GM18868 (cell line): ENCODE measurements at regions not wholly inside any gene's neighbourhood (a gene's known extent, or its start where the extent isn't known, plus 50 kb on each side); places are given as distances from the start of the nearest gene placed in this dataset.

Experiments used
- ATAC-seq: cut with Tn5 transposase; IDR thresholded peaks from one replicate; pipeline ENCODE4 v1.9.1; 2021; ENCODE audit warnings: mild to moderate bottlenecking, moderate library complexity; ENCODE audit not compliant: unreplicated experiment

GRCh38 chr2:193743089-193743488, 1548.4 kb upstream of the TMEFF2 start:
- ATAC-seq, result no peak

GRCh38 chr2:193738892-193739291, 1544.2 kb upstream of the TMEFF2 start:
- ATAC-seq, result no peak

- no peak for ATAC-seq
Observed at GRCh38 chr2:193712912-193713311, 1518.2 kb upstream of the TMEFF2 start.

GRCh38 chr2:193703411-193703810, 1508.7 kb upstream of the TMEFF2 start:
- ATAC-seq, result no peak

- no peak for ATAC-seq
Observed at GRCh38 chr2:193701484-193701883, 1506.8 kb upstream of the TMEFF2 start.

- ATAC-seq, result peak; percentile 80
Observed at GRCh38 chr2:193695367-193695766, 1500.6 kb upstream of the TMEFF2 start.

- ATAC-seq, result no peak
Observed at GRCh38 chr2:193693758-193694157, 1499.0 kb upstream of the TMEFF2 start.

- no peak for ATAC-seq
Observed at GRCh38 chr2:193690572-193690971, 1495.8 kb upstream of the TMEFF2 start.

- no peak for ATAC-seq
Observed at GRCh38 chr2:193687195-193687594, 1492.5 kb upstream of the TMEFF2 start.

GRCh38 chr2:193679847-193680246, 1485.1 kb upstream of the TMEFF2 start:
- ATAC-seq, result no peak

- no peak for ATAC-seq
Observed at GRCh38 chr2:193670478-193670877, 1475.7 kb upstream of the TMEFF2 start.

GRCh38 chr2:193668557-193669323, 1474.0 kb upstream of the TMEFF2 start:
- peak; percentile 58 for ATAC-seq

- ATAC-seq, result no peak
Observed at GRCh38 chr2:193627927-193628272, 1433.2 kb upstream of the TMEFF2 start.

GRCh38 chr2:193627187-193627926, 1432.6 kb upstream of the TMEFF2 start:
- ATAC-seq, result no peak

GRCh38 chr2:193608451-193608850, 1413.7 kb upstream of the TMEFF2 start:
- no peak for ATAC-seq

- ATAC-seq, result no peak
Observed at GRCh38 chr2:193590831-193591230, 1396.1 kb upstream of the TMEFF2 start.

- peak; percentile 93 for ATAC-seq
Observed at GRCh38 chr2:193584522-193584938, 1389.8 kb upstream of the TMEFF2 start.

- ATAC-seq, result peak; percentile 15
Observed at GRCh38 chr2:193583638-193584400, 1389.1 kb upstream of the TMEFF2 start.

- no peak for ATAC-seq
Observed at GRCh38 chr2:193581807-193582206, 1387.1 kb upstream of the TMEFF2 start.

GRCh38 chr2:193580176-193580950, 1385.6 kb upstream of the TMEFF2 start:
- ATAC-seq, result no peak

GRCh38 chr2:193566886-193567285, 1372.2 kb upstream of the TMEFF2 start:
- no peak for ATAC-seq
